ENCODE measurements at regions not wholly inside any gene's neighbourhood (a gene's known extent, or its start where the extent isn't known, plus 50 kb on each side); places are given as distances from the start of the nearest gene placed in this dataset.

GRCh38 chr3:113096188-113096892 lies 105.6 kb downstream of the GTPBP8 start:
- DNase-seq: peak; percentile 50

GRCh38 chr3:113097960-113098447 lies 107.2 kb downstream of the GTPBP8 start:
- DNase-seq: peak; percentile 98

DNA sequence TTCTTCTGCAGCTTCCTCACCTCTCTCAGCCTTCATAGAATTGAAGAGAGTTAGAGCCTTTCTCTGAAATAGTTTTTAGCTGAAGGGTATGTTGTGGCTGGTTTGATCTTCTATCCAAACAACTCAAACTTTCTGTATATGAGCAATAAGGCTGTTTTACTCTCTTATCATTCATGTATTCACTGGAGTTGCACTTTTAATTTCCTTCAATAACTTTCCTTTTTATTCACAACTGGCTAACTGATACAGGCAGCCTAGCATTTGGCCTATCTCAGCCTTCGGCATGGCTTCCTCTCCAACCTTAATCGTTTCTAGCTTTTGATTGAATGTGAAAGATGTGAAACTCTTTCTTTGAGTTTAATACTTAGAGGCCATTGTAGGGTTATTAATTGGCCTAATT lies 109.3 kb downstream of the GTPBP8 start:
- DNase-seq: no peak

DNA sequence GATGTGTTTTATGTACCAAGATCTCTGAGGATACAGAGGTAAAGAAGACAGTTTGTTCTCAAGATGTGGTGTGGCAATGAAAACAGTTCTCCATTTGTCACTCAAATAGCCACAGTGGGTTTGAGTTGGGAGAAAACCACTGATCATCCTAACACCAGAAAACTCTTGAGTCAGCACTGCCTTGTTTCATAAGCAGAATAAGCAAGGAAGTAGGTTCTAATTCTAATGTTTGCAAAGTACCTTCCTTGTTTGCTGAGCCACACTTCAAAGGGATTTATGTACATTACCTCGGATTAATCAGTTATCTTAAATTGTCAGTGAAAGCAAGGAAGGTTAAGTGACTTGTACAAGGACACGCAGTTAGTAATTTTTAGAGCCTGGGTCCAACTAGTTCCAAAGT lies 107.8 kb upstream of the BOC start:
- no peak for DNase-seq

DNA sequence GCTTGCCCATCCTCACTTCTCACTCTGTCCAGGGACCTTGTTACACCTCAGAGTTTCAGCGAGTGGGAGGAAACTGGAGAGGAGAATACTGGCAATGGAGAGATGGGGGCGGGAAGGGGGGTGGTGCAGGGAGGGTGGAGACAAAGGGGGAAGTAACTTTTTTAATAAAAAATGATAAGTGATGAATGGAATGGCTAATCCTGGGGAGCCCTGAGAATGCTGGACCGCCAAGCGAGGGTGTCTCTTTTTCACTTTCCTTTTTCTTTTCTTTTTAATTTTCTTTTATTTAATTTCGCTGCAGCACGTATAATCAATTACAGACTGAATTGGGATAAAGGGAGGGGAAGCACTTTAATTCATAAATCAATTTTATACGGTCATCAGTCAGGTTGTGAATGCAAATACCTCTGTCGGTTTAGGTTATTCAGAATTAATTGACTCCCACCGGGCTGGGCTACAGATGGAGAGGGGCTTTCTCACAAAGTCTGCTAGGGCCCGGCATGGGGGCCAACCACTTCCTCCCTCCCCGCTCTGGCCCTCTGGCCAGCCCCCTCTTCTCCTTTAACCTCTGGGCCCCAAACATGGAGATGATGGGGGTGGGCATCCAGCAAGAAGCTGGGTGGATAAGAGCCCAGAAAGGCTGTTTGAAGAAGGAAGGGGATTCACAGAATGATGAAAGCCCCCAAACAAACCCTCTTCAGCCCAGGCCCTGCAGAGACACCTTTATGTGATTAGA lies 106.8 kb upstream of the BOC start:
- no peak for DNase-seq

- DNase-seq: no peak
Observed at GRCh38 chr3:113105093-113105449, 106.3 kb upstream of the BOC start.

GRCh38 chr3:113105966-113106660 lies 105.2 kb upstream of the BOC start:
- peak; percentile 84 for DNase-seq

GRCh38 chr3:113110267-113110666 lies 101.1 kb upstream of the BOC start:
- peak; percentile 41 for DNase-seq

DNA sequence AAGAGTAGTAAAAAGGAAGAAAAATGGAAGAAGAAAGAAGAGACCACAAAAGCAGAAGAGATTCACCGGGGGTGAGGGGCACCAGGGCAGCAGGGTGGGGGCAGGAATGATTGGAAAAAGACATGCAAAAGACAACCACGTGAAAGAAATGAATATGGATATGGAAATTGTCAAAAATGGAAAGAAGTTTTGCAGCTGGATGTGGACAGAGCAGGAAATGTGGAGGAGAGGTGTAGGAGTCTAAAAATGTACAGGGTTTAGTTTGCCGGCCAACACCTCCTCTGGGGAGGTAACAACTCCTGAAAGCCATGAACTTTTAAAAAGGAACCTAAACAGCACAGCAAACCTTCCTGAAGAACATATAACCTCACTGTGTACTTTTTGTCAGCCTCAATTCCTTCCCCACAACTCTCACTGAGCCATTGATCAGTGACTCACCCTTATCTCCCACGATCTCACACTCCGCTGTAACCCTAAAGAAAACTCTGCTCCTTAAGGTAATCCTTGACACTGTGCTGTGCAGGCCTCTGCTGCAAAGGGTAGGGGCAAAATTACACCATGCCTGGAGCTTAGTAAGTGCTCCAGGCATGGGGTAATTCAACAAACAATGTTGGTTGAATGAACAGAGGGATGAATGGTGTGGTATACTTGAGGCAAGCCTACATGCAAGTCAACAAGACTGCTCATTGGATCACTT lies 100.2 kb upstream of the BOC start:
- peak; percentile 41 for DNase-seq

DNA sequence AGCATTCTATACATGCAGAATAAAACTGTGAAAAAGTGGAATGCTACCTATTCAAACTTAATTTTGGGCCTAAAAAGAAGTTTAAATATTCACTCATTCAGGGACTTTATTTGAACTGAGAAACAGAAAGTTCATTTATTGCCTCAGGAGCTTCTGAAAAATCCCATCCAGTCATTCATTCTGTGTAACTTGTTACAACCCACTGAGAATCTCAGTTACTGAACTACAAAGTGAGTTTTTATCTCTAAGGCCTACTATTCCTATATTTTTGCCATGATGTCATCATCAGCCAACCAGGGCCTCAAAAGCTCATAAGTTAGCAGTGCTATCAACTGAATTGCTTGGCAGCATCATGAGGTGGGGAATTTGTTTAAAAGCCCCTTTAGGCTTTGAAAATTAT lies 98.0 kb upstream of the BOC start:
- DNase-seq: no peak

GRCh38 chr3:113117511-113118234 lies 93.7 kb upstream of the BOC start:
- DNase-seq: peak; percentile 94

GRCh38 chr3:113118336-113118735 lies 93.0 kb upstream of the BOC start:
- DNase-seq: no peak

- no peak for DNase-seq
Observed at GRCh38 chr3:113124256-113124830, 87.0 kb upstream of the BOC start.

GRCh38 chr3:113125951-113126350 lies 85.4 kb upstream of the BOC start:
- DNase-seq: no peak

- peak; percentile 64 for DNase-seq
Observed at GRCh38 chr3:113128386-113129015, 82.9 kb upstream of the BOC start.

GRCh38 chr3:113129168-113129567 lies 82.2 kb upstream of the BOC start:
- DNase-seq: no peak

GRCh38 chr3:113132571-113132996 lies 78.8 kb upstream of the BOC start:
- peak; percentile 75 for DNase-seq

GRCh38 chr3:113133140-113133539 lies 78.2 kb upstream of the BOC start:
- no peak for DNase-seq

DNA sequence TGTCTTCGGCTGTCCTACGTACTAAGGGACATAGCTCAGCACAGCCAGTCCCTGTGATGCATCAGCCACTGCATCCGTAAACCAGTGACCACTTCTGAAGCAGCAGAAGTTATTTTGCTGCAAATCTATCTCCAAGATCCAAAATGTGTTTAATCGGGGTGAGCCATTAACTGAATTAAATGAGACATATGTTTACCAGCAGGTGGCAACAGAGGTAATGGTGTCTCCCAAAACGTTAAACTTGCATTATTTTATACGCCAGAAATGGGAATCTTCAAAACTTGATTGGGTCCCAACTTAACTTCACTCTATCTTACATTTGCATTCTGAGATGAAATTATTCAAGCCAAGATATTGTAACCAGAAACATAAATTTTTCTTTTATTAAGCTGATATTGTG lies 75.3 kb upstream of the BOC start:
- DNase-seq: peak; percentile 38

- DNase-seq: no peak
Observed at GRCh38 chr3:113136544-113136943, 74.8 kb upstream of the BOC start.
